ENCODE measurements at regions not wholly inside any gene's neighbourhood (a gene's known extent, or its start where the extent isn't known, plus 50 kb on each side); places are given as distances from the start of the nearest gene placed in this dataset.

DNA sequence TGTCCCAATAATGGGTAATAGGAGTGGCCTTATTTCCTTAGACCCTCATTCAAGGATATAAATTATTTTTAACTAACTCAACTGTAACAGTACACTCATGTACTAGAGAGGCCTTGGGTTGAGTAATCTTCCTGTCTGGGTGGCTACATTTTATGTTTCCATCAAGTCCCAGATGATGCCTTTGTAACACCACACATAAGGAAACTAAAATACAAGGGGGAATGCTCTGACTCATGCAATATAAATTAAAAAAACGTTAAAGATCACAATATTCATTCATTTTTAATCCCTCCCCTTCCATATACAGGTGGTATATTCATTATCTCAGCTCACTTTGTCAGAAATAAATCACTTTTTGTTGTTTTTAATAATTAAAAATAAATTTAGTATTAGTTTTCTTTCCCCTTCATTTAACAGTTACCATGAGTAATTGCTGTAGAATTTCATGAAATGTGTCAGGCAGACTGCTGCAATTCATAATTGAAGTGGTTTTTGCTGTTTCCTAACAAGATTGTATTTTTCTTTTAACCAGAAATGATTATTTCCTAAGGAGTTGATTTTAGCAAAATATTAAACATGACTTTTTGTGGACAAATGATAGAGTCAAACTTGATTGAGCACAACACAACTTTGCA lies 1403.6 kb downstream of the SUCLG1 start:
- no peak for TF ChIP-seq SUZ12 (IDR thresholded peaks at IDR 0.05; ENCODE audit: extremely low read depth, insufficient read depth, insufficient read length)
- no peak for TF ChIP-seq ZNF274 (IDR thresholded peaks at IDR 0.05; ENCODE audit: low read depth, low read length)
- no peak for TF ChIP-seq YY1 (IDR thresholded peaks at IDR 0.05; ENCODE audit: insufficient read depth, insufficient read length)
- no peaks in the 10 kb centered on the region for H3K36me3 ChIP-seq (ENCODE audit: insufficient read depth, insufficient read length, low read length)
- H3K9me3 ChIP-seq (ENCODE audit: insufficient read depth, low read length) = peaks cover 11% of the 10 kb centered on the region; the same call in 1 of the 2 replicates
- no peak overlapping the region for H3K4me3 ChIP-seq (ENCODE audit: insufficient read length, low read depth)
- H3K4me1 ChIP-seq (ENCODE audit: insufficient read depth, insufficient read length) = no peaks in the 10 kb centered on the region
- DNase-seq (ENCODE audit: low read depth, low spot score) = no peak
- H3K27me3 ChIP-seq (ENCODE audit: insufficient read depth, insufficient read length) = no peaks in the 10 kb centered on the region
- H3K9ac ChIP-seq (ENCODE audit: insufficient read length, low read depth) = no peak overlapping the region

DNA sequence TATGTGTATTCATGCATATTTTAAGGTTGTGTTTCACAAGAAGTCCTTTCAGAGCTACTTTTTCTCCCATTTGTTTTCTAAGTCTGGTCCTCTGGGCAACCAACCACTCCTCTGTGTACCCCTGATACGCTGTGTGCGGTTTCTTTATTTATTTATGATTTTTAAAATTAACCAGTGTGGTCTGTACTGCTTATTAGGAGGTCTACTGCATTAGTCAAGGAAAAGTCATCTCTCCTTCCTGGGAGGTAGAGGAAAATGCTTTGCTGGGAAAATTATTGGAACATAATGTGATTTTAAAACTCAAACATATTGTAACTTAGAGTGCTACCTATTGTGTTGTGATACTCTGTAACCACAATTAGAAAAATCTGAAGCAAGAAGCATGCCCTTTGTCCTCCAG lies 1404.3 kb downstream of the SUCLG1 start:
- H3K36me3 ChIP-seq (ENCODE audit: insufficient read depth, insufficient read length, low read length) = no peaks in the 10 kb centered on the region
- DNase-seq (ENCODE audit: low read depth, low spot score) = no peak
- no peaks in the 10 kb centered on the region for H3K4me1 ChIP-seq (ENCODE audit: insufficient read depth, insufficient read length)
- H3K27me3 ChIP-seq (ENCODE audit: insufficient read depth, insufficient read length) = no peaks in the 10 kb centered on the region
- TF ChIP-seq ZNF274 (IDR thresholded peaks at IDR 0.05; ENCODE audit: low read depth, low read length) (no peak), SUZ12 (IDR thresholded peaks at IDR 0.05; ENCODE audit: extremely low read depth, insufficient read depth, insufficient read length) (no peak), YY1 (IDR thresholded peaks at IDR 0.05; ENCODE audit: insufficient read depth, insufficient read length) (no peak)
- H3K9ac ChIP-seq (ENCODE audit: insufficient read length, low read depth) = no peak overlapping the region
- no peak overlapping the region for H3K4me3 ChIP-seq (ENCODE audit: insufficient read length, low read depth)
- peaks cover 11% of the 10 kb centered on the region; the same call in 1 of the 2 replicates for H3K9me3 ChIP-seq (ENCODE audit: insufficient read depth, low read length)

DNA sequence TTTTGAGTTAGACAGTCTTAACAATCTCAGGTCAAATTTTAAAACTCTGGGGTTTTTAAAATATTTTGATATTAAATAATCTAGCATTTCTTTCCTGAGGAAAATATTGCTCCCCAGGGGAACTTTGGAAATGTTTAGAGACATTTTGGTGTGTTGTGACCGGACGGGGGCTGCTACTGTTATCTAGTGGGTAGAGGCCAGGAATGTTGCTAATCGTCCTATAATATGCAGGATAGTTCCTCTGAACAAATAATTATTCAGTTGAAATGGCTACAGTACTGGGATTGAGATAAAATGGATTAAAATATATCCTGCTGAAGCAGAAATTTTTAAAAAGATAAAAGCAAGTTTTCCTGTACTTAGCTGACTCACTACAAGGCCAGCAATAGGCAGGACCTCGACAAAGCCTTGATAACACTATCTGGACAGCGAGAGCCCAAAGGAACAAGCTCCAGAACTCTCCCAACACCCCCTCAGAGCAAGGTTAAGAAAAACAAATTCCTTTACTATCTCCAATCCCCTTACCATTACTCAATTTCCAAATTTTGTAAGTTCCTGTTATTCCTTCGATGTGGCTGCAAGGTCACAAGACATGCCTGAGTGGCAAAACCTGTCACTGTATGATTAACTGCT lies 1407.4 kb downstream of the SUCLG1 start:
- no peaks in the 10 kb centered on the region for H3K4me1 ChIP-seq (ENCODE audit: insufficient read depth, insufficient read length)
- no peak overlapping the region for H3K4me3 ChIP-seq (ENCODE audit: insufficient read length, low read depth)
- no peak for DNase-seq (ENCODE audit: low read depth, low spot score)
- H3K9ac ChIP-seq (ENCODE audit: insufficient read length, low read depth) = no peak overlapping the region
- no peaks in the 10 kb centered on the region for H3K36me3 ChIP-seq (ENCODE audit: insufficient read depth, insufficient read length, low read length)
- TF ChIP-seq SUZ12 (IDR thresholded peaks at IDR 0.05; ENCODE audit: extremely low read depth, insufficient read depth, insufficient read length) = no peak
- no peak for TF ChIP-seq ZNF274 (IDR thresholded peaks at IDR 0.05; ENCODE audit: low read depth, low read length)
- TF ChIP-seq YY1 (IDR thresholded peaks at IDR 0.05; ENCODE audit: insufficient read depth, insufficient read length) = no peak
- no peaks in the 10 kb centered on the region for H3K27me3 ChIP-seq (ENCODE audit: insufficient read depth, insufficient read length)
- H3K9me3 ChIP-seq (ENCODE audit: insufficient read depth, low read length) = no peaks in the 10 kb centered on the region

DNA sequence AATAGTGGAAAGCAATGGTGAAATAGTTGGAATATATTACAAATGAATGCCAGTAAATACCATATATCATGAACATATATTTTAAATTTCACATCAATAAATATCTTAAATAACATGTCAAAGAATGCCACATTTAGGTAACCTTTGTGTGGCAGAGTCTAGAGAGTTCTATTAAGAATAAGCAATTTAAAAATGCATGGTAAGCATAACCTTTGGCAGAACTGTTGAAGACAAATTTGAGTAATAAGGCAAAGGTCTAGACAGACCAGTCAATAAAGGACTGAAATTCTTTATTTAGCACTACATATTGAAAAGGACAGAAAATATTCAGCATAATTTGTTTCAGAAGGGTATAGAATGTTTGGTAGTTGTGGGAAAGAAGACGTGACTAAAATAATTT lies 1417.0 kb downstream of the SUCLG1 start:
- Histone ChIP-seq H3K9ac (ENCODE audit: insufficient read length, low read depth) (no peak overlapping the region), H3K4me1 (ENCODE audit: insufficient read depth, insufficient read length) (no peaks in the 10 kb centered on the region), H3K4me3 (ENCODE audit: insufficient read length, low read depth) (no peak overlapping the region), H3K36me3 (ENCODE audit: insufficient read depth, insufficient read length, low read length) (no peaks in the 10 kb centered on the region), H3K27me3 (ENCODE audit: insufficient read depth, insufficient read length) (no peaks in the 10 kb centered on the region), H3K9me3 (ENCODE audit: insufficient read depth, low read length) (no peaks in the 10 kb centered on the region)
- DNase-seq (ENCODE audit: low read depth, low spot score) = no peak
- TF ChIP-seq SUZ12 (IDR thresholded peaks at IDR 0.05; ENCODE audit: extremely low read depth, insufficient read depth, insufficient read length) = no peak
- TF ChIP-seq ZNF274 (IDR thresholded peaks at IDR 0.05; ENCODE audit: low read depth, low read length) = no peak
- no peak for TF ChIP-seq YY1 (IDR thresholded peaks at IDR 0.05; ENCODE audit: insufficient read depth, insufficient read length)

DNA sequence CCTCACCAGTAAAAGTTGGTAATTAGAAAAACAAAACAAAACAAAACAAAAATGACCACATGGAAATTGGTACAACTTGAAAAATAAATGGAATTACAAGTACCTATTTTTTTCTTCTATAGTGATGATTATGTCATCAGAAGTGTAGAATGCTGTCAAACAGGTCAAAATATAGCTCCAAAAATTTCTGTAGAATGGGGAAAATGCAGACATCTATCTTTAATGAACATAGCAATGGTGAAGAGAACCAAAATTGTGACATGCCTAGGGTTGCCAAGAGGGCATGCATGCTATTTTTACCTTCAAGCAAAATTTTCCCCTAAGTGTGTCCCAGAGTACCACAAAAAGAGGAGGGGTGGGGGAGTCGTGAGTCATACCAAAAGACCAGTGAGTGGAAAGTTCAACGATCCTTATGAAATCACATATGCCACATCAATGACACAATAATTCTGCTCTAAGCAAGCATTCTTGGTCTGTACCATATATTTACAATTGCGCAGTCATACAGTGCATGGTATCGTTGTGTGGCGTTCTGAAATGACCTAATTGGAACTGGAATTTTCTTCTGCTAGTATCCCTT lies 1436.4 kb downstream of the SUCLG1 start:
- TF ChIP-seq YY1 (IDR thresholded peaks at IDR 0.05; ENCODE audit: insufficient read depth, insufficient read length) (no peak), SUZ12 (IDR thresholded peaks at IDR 0.05; ENCODE audit: extremely low read depth, insufficient read depth, insufficient read length) (no peak), ZNF274 (IDR thresholded peaks at IDR 0.05; ENCODE audit: low read depth, low read length) (no peak)
- no peak overlapping the region for H3K9ac ChIP-seq (ENCODE audit: insufficient read length, low read depth)
- no peaks in the 10 kb centered on the region for H3K4me1 ChIP-seq (ENCODE audit: insufficient read depth, insufficient read length)
- no peak for DNase-seq (ENCODE audit: low read depth, low spot score)
- H3K27me3 ChIP-seq (ENCODE audit: insufficient read depth, insufficient read length) = no peaks in the 10 kb centered on the region
- H3K4me3 ChIP-seq (ENCODE audit: insufficient read length, low read depth) = no peak overlapping the region
- no peaks in the 10 kb centered on the region for H3K36me3 ChIP-seq (ENCODE audit: insufficient read depth, insufficient read length, low read length)
- H3K9me3 ChIP-seq (ENCODE audit: insufficient read depth, low read length) = no peaks in the 10 kb centered on the region

DNA sequence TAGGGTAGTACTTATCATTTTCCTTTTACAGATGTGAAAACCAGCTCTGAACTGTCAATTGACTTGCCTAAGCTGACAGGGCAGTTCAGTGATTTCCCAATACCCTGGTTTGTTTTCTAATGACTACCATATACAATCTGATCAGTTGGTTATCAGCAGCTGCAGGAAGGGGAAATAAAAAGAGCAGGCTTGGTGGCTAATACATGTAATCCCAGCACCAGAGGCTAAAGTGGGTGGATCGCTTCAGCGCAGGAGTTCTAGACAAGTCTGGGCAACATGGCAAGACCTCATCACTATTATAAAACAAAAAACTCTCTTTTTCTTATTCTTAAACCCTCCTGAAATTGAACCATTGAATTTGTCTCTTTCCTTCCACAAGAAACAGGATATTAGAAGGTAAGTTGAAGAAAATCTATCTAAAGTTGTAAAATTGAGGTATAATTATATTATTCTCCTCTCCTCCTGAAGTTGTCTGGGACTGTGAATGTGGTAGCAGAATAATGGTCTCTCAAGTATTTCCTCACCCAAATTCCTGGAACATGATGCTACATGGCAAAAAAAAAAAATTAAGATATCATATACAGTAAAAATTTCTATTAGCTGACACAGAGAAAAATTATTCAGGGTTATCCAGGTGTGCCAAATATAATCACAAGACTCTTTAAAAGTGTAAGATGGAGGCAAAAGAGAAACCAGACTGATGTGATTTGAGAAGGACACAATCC lies 1441.6 kb downstream of the SUCLG1 start:
- Histone ChIP-seq H3K4me3 (ENCODE audit: insufficient read length, low read depth) (no peak overlapping the region), H3K36me3 (ENCODE audit: insufficient read depth, insufficient read length, low read length) (no peaks in the 10 kb centered on the region), H3K27me3 (ENCODE audit: insufficient read depth, insufficient read length) (no peaks in the 10 kb centered on the region), H3K9ac (ENCODE audit: insufficient read length, low read depth) (no peak overlapping the region), H3K9me3 (ENCODE audit: insufficient read depth, low read length) (no peaks in the 10 kb centered on the region), H3K4me1 (ENCODE audit: insufficient read depth, insufficient read length) (no peaks in the 10 kb centered on the region)
- DNase-seq (ENCODE audit: low read depth, low spot score) = no peak
- TF ChIP-seq ZNF274 (IDR thresholded peaks at IDR 0.05; ENCODE audit: low read depth, low read length) = no peak
- no peak for TF ChIP-seq YY1 (IDR thresholded peaks at IDR 0.05; ENCODE audit: insufficient read depth, insufficient read length)
- no peak for TF ChIP-seq SUZ12 (IDR thresholded peaks at IDR 0.05; ENCODE audit: extremely low read depth, insufficient read depth, insufficient read length)

All from NT2/D1 (cell line).